ENCODE measurements at regions not wholly inside any gene's neighbourhood (a gene's known extent, or its start where the extent isn't known, plus 50 kb on each side); places are given as distances from the start of the nearest gene placed in this dataset.
"Not testable (repeated sequence)": the region's sequence is repeated elsewhere in the genome, so short reads cannot be mapped to it uniquely, and the experiment has no call there.

- TF ChIP-seq CTCF (conservative IDR thresholded peaks at IDR 0.05; ENCODE audit: low read depth): no peak
- CTCF ChIA-PET: interaction anchor here (0.6 to 0.7 kb wide), 3 partner anchors 214 to 613 kb away, joined by 3 to 10 read pairs (median 6); no protein-coding TSS in a partner anchor
- POLR2A ChIA-PET (ENCODE audit: low non-redundant PET): no interaction called here
Measured at GRCh38 chr15:36008719-36009118, 462.8 kb upstream of the DPH6 start.

GRCh38 chr15:36024031-36024688 lies 478.2 kb upstream of the DPH6 start:
- DNase-seq (ENCODE audit: low spot score): no peak
- ChIA-PET CTCF (no interaction called here), POLR2A (ENCODE audit: low non-redundant PET) (no interaction called here)
- TF ChIP-seq CTCF (conservative IDR thresholded peaks at IDR 0.05; ENCODE audit: low read depth): no peak
- H3K27ac ChIP-seq: no peak overlapping the region

More at GRCh38 chr15:36008719-36009118, 462.8 kb upstream of the DPH6 start:
- DNase-seq (ENCODE audit: low spot score): no peak
- no peak overlapping the region for H3K27ac ChIP-seq

GRCh38 chr15:36026627-36027283 lies 480.8 kb upstream of the DPH6 start:
- H3K27ac ChIP-seq: no peak overlapping the region
- CTCF ChIA-PET: no interaction called here
- DNase-seq (ENCODE audit: low spot score): no peak
- POLR2A ChIA-PET (ENCODE audit: low non-redundant PET): no interaction called here
- no peak for TF ChIP-seq CTCF (conservative IDR thresholded peaks at IDR 0.05; ENCODE audit: low read depth)

GRCh38 chr15:36029606-36030210 lies 483.7 kb upstream of the DPH6 start:
- TF ChIP-seq CTCF (conservative IDR thresholded peaks at IDR 0.05; ENCODE audit: low read depth): no peak
- CTCF ChIA-PET: no interaction called here
- POLR2A ChIA-PET (ENCODE audit: low non-redundant PET): no interaction called here
- no peak overlapping the region for H3K27ac ChIP-seq
- DNase-seq (ENCODE audit: low spot score): no peak

- no peak for TF ChIP-seq CTCF (conservative IDR thresholded peaks at IDR 0.05; ENCODE audit: low read depth)
- POLR2A ChIA-PET (ENCODE audit: low non-redundant PET): no interaction called here
- H3K27ac ChIP-seq: no peak overlapping the region
- no peak for DNase-seq (ENCODE audit: low spot score)
- CTCF ChIA-PET: interaction anchor here (0.5 to 0.6 kb wide), 3 partner anchors 306 to 874 kb away, joined by 3 to 4 read pairs (median 3); no protein-coding TSS in a partner anchor
Measured at GRCh38 chr15:36039996-36040572, 494.1 kb upstream of the DPH6 start.

- CTCF ChIA-PET; POLR2A ChIA-PET (ENCODE audit: low non-redundant PET); DNase-seq (ENCODE audit: low spot score); H3K27ac ChIP-seq: not testable (repeated sequence)
Measured at GRCh38 chr15:36047018-36047716, 501.2 kb upstream of the DPH6 start.
